ENCODE measurements at regions not wholly inside any gene's neighbourhood (a gene's known extent, or its start where the extent isn't known, plus 50 kb on each side); places are given as distances from the start of the nearest gene placed in this dataset.

- no peak for TF ChIP-seq HDAC2 (IDR thresholded peaks at IDR 0.05)
- TF ChIP-seq SNAPC5 (CRISPR knock-in tag; IDR thresholded peaks at IDR 0.05), result no peak
- no peak for TF ChIP-seq RBM34 (IDR thresholded peaks at IDR 0.05; ENCODE audit: borderline replicate concordance, insufficient read depth, low read length)
- TF ChIP-seq RCOR1 (IDR thresholded peaks at IDR 0.05; ENCODE audit: borderline replicate concordance in 1 of 2, low read depth in 2 of 2, low read length in 2 of 2), result no peak
- no peak for TF ChIP-seq CTCF (IDR thresholded peaks at IDR 0.05 in 2 of 3, conservative IDR thresholded peaks at IDR 0.05 in 1 of 3; ENCODE audit: insufficient read depth in 2 of 3, low read depth in 1 of 3, low read length in 3 of 3)
- no peak for TF ChIP-seq ARID3B (CRISPR knock-in tag; IDR thresholded peaks at IDR 0.05; ENCODE audit: borderline replicate concordance)
These were observed 117.1 kb upstream of the FAM13C start for GRCh38 chr10:59479426-59479825.
